GM21717 (cell line): ENCODE measurements at regions not wholly inside any gene's neighbourhood (a gene's known extent, or its start where the extent isn't known, plus 50 kb on each side); places are given as distances from the start of the nearest gene placed in this dataset.

Source experiments
- ATAC-seq: cut with Tn5 transposase; IDR thresholded peaks from one replicate; pipeline ENCODE4 v1.9.1; 2021; ENCODE audit warnings: mild to moderate bottlenecking, moderate library complexity; ENCODE audit not compliant: unreplicated experiment

DNA sequence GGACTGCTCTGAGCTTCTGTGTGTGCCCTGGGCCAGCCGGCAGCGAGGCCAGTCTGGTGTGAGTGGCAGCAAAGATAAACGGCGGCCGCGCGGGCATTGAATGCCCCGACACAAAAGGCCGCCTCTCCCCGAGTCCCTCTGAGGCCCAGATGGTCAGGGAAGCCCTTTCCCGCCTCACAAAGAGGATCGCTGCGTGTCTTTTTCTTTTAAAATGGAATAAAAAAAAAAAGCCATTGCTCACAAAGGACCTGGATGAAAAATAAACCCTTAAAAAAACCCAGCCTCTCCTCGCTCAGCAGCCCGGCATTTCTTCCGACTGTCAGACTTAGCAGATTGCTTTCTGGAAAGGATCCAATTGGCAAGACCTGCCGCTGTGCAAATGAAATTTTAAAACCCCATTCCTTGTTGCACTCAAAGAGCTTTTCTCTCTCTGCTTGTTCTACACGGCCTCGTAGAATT is 578.7 kb downstream of the BCOR start:
- ATAC-seq, result no peak

DNA sequence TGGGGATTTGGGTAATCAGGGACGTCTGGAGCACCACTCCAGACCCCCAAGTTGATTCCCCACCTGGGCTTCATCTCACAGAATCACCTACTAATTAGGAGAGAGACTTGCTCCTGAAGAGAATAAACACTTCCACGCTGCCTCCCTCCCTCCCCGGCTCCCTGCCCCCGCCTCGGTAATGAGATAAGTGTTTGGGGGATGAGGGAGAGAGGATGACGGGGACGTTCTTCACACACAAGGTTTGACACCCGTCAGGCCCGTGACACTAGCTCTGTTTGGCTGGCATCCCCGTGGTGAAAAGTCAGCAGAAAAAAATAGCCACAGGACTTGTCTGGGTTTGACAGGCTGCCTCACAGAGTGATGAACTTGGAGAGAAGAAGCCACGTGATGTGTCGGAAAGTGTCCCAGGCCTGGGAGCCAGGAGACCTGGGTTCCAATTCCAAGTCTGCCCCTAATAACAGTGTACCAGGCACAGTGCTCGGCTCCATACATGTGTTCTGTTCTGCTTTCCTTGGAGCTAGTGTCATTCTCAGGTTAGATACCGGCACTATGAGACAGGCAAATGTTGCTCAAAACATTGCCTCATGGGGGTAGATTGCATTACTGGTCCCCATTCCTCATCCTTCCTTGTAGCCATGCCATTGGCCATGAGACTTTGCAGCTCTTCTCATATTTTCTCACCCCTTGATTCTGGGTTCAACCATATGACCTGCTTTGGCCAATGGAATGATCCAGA is 578.0 kb downstream of the BCOR start:
- ATAC-seq, result no peak

DNA sequence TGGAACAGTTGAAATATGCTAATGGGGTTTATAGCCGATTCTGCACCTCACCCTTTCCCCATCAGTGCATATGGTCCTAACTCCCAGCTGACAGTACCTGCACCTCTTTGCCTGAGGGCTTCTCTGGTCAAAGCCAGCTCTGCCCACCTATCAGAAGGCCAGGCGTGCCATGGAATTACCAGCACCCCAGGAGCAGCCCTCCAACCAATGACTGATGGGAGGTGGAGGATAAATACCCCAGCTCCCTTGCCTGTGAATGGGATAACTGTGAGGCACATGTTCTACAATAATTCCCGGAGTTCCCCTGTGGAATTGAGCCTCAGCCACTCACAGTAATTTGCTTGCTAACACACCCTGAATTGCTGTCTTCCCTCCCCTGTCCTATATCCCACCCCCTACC is 572.0 kb downstream of the BCOR start:
- no peak for ATAC-seq

DNA sequence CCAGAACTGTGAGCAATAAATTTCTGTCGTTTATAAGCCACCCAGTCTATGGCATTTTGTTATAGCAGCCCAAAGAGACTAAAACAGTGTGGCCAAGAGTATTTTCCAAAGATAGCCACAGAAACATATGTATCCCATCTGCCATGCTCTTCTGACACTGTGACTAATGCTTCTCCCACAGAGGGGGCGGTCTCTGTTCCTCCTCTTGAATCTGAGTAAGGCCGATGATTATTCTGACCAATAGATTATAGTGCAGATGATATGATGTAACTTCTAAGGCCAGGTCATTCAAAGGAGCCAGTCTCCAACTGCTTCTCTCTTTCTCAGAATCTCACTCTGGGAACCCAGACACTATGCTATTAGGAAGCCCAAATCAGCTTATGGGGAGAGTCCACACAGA is 570.7 kb downstream of the BCOR start:
- no peak for ATAC-seq

DNA sequence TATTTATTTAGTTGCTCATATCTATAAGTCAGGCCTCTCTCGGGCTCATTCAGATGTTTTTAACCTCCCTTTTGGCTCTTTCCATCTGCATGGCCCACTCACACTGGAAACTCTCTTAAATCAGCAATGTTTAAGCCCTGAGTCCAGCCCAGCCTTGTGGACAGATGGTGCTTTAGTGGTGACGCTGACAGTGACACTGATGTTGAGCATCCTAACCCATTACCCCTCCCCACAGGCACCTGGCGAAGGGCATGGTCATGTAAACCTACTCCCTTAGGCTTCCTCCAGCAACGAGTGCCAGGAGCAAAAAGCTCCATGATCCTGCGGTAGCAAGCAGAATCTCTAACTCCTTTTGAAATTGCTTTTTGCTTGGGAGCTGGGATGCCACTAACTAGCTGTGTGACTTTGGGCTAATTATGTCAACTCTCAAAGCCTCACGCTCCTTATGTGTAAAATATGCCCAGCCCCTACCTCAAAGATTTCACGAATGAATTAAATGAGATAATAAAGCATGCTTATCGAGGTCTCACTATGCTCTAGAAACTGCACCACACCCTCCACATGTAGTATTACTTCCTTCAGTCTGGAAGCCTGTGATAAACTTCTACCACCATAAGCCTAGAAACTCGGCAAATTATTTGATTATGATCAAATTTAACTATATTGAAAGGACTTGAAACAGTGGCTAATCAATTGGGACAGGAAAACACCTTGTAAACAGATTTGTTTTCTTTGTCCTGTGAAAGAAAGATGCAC is 569.4 kb downstream of the BCOR start:
- ATAC-seq, result no peak

DNA sequence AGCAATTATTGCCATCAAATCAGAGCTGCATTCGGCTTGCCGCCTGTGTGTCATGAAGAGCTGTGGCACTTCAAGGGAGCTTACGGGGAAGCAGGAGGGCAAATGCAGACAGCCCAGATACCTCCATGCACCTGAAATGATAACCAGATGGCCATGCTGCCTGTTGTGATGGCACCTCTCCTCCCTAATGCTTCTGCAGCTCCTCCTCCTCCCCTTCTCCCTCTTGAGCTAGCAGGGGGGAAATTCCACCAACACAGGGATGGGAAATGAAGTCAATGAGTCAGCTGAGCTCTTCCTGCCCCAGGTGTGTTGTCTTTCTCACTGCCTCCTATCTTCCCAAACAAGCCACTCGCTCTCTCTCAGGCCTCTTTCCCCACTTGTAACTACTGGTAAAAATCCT is 565.0 kb downstream of the BCOR start:
- ATAC-seq, result no peak

GRCh38 chrX:39534949-39535348 is 562.8 kb downstream of the BCOR start:
- no peak for ATAC-seq

GRCh38 chrX:39536211-39536610 is 561.5 kb downstream of the BCOR start:
- ATAC-seq, result no peak

GRCh38 chrX:39541881-39542280 is 555.9 kb downstream of the BCOR start:
- no peak for ATAC-seq

DNA sequence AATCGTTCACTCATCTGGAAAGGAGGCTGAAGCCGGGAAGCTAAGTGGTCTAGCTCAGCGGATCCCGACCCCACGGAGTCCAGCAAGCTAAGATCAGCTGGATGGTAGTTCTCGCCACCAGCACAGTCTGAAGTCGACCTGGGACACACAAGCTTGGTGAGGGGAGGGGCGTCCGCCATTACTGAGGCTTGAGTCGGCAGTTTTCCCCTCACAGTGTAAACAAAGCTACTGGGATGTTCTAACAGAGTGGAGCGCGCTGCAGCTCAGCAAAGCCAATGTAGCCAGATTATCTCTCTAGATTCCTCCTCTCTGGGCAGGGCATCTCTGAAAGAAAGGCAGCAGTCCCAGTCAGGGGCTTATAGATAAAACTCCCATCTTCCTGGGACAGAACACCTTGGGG is 555.4 kb downstream of the BCOR start:
- no peak for ATAC-seq

DNA sequence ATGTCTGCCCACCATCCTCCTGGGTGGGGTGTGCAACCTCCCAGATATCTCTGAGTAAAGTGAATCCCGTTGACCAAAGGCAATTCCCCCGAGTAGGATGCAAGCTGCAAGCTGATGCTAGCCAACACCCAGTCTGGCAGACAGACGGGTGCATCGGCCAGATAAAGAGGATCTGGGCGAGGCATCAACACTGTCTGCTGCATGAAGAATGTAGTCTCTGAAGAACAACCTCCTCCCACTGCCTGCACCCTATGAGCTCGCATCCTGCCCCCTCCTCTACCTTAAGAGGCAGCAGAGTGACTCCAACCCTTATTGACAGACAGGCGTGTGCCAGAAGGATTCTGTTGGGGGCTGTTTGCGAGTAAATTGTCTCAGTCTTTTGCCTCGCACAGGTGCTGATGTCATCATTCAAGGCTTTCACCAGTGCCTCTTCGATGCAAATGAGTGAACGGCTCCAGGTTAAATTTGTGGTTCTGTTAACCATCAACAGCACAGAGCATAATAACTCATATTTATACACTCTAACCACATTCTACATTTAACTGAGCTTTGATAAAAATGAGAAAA is 546.9 kb downstream of the BCOR start:
- ATAC-seq, result no peak

DNA sequence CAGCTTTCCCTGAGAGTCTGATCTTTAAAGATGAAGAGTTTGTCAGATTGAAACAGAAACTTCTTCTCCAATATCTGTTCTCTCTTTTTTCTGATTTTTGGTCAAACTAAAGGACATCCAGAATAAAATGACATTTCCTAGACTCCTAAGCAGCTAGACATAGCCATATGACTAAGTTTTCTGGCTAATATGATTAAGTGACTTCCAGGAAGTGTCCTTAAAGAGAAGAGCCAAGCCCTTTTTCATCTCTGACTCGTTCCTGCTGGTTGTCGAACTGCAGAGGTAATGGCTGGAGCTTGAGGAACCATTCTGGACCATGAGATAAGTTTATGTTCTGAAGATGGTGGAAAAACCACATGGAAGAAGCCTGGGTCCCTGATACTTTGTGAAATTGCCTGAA is 546.0 kb downstream of the BCOR start:
- no peak for ATAC-seq

DNA sequence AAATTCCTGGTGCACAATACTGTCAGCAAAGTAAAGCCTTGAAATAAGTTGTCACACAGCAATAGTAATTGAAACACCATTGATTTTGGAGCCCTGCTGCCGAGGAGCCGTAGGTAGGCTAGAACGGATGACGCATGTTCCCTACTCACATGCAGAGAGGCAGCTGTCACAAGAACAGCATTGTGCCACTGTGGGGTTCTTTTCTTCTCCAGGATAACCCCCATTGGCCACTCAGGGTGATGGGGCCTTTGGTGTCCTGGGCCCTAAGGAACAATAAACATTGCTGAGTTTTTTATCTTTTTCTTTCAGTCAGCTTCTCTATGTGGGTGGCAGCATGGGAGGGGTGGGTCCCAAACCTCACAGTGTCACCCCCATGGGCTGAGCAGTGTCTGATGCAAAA is 542.3 kb downstream of the BCOR start:
- ATAC-seq, result no peak

- no peak for ATAC-seq
Measured at GRCh38 chrX:39556056-39556455, 541.7 kb downstream of the BCOR start.

- no peak for ATAC-seq
Measured at GRCh38 chrX:39559229-39559628, 538.5 kb downstream of the BCOR start.

DNA sequence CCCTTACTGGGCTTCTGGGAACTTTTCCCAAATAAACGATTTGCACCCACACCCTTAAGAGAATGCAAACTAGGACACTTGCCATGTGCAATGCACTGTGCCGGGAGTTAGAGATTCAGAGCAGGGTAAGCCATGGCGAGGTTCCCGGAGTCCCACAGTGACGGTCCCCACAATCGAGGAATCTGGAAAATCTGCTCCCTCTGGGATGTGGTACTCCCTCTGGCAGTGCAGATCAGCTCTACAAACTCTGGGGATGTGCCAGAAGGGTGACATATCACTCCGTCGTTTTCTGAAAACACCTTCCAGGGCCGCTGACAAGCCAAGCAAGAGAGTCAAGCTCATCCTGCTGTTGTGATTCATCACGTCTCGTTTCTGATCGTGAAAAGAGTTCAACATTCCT is 537.5 kb downstream of the BCOR start:
- ATAC-seq, result no peak

GRCh38 chrX:39563178-39563577 is 534.6 kb downstream of the BCOR start:
- ATAC-seq, result no peak

- no peak for ATAC-seq
Measured at GRCh38 chrX:39564751-39565150, 533.0 kb downstream of the BCOR start.

DNA sequence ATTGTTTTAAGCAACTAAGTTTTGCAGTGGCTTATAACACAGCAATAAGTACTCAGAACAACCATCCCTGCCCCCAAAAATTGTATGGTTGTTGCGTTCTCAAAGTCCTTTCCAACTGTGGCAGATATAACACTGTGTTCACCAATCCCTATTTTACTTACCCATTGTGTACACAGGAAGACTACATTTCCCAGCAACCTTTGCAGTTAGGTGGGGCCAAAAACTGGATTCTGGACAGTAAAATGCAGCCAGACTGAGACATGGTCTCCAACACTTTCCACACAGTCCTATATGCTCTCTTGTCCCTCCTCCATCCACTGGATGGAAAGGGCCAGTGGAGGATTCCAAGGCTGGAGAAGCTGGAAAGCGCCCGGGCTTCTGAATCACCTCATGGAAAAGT is 523.6 kb downstream of the BCOR start:
- ATAC-seq, result no peak

DNA sequence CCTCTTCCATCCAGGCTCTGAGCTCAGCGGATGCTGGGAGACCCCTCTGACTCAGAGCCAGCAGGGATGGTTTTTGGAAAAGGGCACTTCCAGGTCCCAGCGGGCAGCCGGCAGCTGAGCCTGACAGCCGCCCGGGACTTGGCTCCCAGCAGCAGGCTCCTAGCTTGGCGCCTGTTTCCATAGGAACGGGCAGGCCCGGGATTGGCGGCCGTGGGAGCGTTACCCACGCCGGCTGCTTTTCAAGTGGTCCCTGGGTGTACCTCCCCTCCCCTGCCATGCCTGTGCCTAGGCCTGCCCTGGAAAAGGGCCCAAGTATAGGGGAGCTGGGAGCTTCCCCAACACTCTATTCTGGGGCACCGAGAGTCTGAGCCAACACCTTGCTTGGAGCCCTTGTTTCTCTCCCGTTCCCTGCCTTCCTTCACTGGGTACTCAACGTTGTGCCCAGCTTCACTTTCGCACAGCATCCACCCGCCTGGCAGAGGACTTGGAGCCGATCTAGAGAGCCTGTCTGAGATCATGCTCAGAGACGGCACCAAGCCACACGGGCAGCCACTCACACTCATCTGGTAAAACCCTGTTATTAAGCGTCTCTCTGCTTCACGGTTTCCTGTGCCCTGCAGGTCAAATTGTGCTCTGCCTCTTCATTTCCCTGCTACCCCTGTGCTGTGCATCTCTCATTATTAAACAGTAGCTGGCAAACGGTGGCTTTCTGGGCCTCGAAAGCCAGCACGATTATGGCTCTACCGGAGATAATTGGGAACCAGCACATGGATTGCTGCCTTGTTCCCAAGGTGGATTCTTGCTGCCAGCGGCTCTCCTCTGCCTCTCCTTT is 521.5 kb downstream of the BCOR start:
- no peak for ATAC-seq
